Activated CD4-positive, alpha-beta memory T cell treated with anti-CD3 and anti-CD28 coated beads for 36 hours (primary cell): ENCODE measurements at regions not wholly inside any gene's neighbourhood (a gene's known extent, or its start where the extent isn't known, plus 50 kb on each side); places are given as distances from the start of the nearest gene placed in this dataset.

ENCODE experiments used
- CTCF ChIA-PET: fragments of 350-600 bp; sonication (Branson Sonifier 250); formaldehyde crosslinking; loops from one replicate; lab custom pipeline; 2021; ENCODE audit warnings: antibody characterized with exemption, inconsistent platforms; lab: Charles Lee
- POLR2A ChIA-PET: fragments of 350-600 bp; sonication (Branson Sonifier 250); formaldehyde crosslinking; loops from one replicate; lab custom pipeline; 2021; ENCODE audit warnings: antibody characterized with exemption; lab: Charles Lee
- DNase-seq: peaks from one replicate; pipeline ENCODE4 v3.0.0-alpha.2; 2020
- H3K27ac Mint-ChIP-seq: one replicate; pipeline ENCODE4 v1.8.0; 2021; ENCODE audit warnings: mixed read lengths
- H3K27me3 Mint-ChIP-seq: one replicate; pipeline ENCODE4 v1.8.0; 2021; ENCODE audit warnings: mixed read lengths
- H3K36me3 Mint-ChIP-seq: one replicate; pipeline ENCODE4 v1.8.0; 2021; ENCODE audit warnings: mixed read lengths
- H3K4me1 Mint-ChIP-seq: one replicate; pipeline ENCODE4 v1.8.0; 2021; ENCODE audit warnings: low read depth, mixed read lengths
- H3K4me3 Mint-ChIP-seq: one replicate; pipeline ENCODE4 v1.8.0; 2021; ENCODE audit warnings: mild to moderate bottlenecking, mixed read lengths
- H3K9me3 Mint-ChIP-seq: one replicate; pipeline ENCODE4 v1.8.0; 2021; ENCODE audit warnings: mixed read lengths
- intact Hi-C: fragments of 100-400 bp; cut with micrococcal nuclease; formaldehyde crosslinking; loops from one replicate; pipeline ENCODE4 v1.15.1; 2023

DNA sequence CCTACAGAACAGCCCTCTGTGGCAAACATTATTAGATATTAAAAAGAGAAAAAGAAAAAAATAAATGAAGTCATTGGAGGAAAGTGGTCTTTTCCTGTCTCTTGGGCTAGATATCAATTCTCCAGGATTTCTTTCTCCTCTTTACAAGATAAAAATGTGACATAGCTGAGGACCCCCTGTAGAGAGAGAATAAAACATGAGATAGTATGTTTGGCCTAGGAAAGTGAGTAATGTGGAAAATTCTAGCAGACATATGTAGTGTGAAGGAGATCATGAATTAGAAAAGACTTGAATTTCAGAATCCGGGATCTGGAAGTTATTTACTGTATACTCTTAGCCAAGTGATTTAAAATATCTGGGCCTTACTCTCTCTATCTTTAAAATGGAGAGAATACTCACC is 823.1 kb downstream of the TLR4 start:
- no peak for DNase-seq
- no peak overlapping the region for H3K27ac Mint-ChIP-seq
- no peaks in the 10 kb centered on the region for H3K4me1 Mint-ChIP-seq
- H3K4me3 Mint-ChIP-seq, result no peak overlapping the region
- H3K9me3 Mint-ChIP-seq, result peaks cover 4% of the 10 kb centered on the region
- H3K27me3 Mint-ChIP-seq, result no peaks in the 10 kb centered on the region
- CTCF ChIA-PET, result no interaction called here
- POLR2A ChIA-PET, result no interaction called here
- no peaks in the 10 kb centered on the region for H3K36me3 Mint-ChIP-seq
- intact Hi-C loops, result no loop called here

DNA sequence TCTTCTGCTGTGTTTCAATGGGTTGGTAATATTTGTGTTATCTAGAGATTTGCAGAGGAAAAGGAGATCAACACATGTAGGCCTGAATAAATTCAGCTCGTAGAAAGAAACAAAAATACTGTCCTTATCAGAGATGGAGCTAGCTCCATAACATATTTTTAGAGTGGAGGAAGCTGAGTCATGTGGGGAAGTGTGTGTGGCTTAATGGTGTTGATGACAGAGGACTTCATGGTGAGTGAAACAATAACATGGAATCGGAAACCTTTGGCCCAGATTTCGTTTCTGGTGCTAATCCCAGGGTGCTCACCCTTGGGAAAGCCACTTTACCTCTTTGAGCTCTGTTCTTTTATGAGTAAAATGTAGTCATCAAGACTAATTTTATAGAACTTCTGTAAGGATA is 825.0 kb downstream of the TLR4 start:
- ChIA-PET CTCF (no interaction called here), POLR2A (no interaction called here)
- H3K27ac Mint-ChIP-seq, result no peak overlapping the region

DNA sequence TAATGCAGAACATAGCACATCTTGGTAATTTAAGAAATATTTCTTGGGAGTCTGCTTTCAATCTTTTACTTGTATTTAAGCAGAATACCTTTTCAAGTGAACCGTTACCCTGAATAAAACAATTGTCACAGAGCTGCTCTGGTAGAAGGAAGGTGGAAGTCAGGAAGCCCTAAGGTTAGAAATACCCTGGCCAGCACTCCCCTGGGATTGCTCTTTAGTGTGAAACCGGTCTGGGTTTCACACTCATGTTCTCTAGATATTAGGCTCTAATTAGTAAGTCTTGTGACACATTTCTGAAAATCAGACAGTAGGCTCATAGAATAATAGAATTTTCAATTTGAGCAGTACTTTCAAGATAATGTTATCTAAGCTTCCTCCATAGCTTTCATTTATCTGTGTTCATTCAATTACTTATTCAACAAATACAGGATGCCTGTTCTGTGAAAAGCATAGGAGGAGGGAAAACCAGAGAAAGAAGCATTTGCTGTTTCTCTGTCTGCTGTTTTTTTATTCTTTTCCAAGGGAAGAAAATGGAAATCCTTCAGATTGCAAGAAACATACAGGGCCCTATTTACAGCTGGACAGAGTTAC is 825.5 kb downstream of the TLR4 start:
- no peak for DNase-seq
- ChIA-PET CTCF (no interaction called here), POLR2A (no interaction called here)
- Mint-ChIP-seq H3K27me3 (no peaks in the 10 kb centered on the region), H3K27ac (no peak overlapping the region), H3K9me3 (peaks cover 4% of the 10 kb centered on the region), H3K4me1 (no peaks in the 10 kb centered on the region), H3K36me3 (no peaks in the 10 kb centered on the region), H3K4me3 (no peak overlapping the region)
- intact Hi-C loops, result no loop called here

More for the DNA sequence above, 825.0 kb downstream of the TLR4 start:
- H3K36me3 Mint-ChIP-seq, result no peaks in the 10 kb centered on the region
- H3K4me1 Mint-ChIP-seq, result no peaks in the 10 kb centered on the region
- no peak overlapping the region for H3K4me3 Mint-ChIP-seq
- DNase-seq, result no peak
- intact Hi-C loops, result no loop called here
- H3K27me3 Mint-ChIP-seq, result no peaks in the 10 kb centered on the region
- peaks cover 4% of the 10 kb centered on the region for H3K9me3 Mint-ChIP-seq

DNA sequence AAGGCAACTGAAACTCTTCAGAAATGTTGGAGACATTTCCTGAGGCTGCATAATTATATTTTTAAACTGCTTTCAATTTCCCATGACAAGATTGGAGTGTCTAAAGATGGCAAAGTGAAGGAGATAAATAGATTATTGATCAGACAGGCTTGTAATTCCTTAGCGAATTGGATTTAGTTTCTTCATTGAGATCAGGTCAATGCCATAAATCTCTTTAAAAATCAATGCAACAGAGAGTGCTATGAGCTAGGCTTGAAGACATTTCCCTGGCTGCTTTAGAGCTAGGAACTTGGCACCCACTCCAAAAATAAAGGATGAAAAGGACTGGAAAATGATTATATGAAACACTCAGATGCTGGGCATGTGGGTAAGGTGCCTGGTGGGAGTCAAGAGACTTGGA is 828.4 kb downstream of the TLR4 start:
- ChIA-PET CTCF (no interaction called here), POLR2A (no interaction called here)
- Mint-ChIP-seq H3K4me1 (no peaks in the 10 kb centered on the region), H3K36me3 (no peaks in the 10 kb centered on the region), H3K4me3 (no peak overlapping the region), H3K27me3 (no peaks in the 10 kb centered on the region), H3K9me3 (peaks cover 4% of the 10 kb centered on the region), H3K27ac (no peak overlapping the region)
- DNase-seq, result no peak
- intact Hi-C loops, result no loop called here

DNA sequence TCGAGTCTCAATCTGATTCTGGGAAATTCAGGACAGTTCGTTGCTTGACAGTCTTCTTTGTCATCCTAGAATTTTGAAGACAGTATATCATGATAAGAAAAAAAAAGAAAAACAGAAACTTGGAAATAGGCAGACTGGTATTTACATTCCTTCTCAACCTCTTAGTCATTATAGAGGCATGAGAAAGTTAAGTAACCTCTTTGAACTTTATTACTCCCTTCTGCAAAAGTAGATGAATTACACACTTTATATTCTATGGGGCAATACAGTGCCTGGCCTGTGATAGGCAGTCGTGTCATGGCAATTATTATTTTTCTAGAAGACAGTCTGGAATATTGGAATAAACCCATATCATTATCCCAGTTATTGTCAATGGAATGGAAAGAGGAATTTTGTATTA is 828.9 kb downstream of the TLR4 start:
- intact Hi-C loops, result no loop called here
- Mint-ChIP-seq H3K27ac (no peak overlapping the region), H3K27me3 (no peaks in the 10 kb centered on the region), H3K9me3 (peaks cover 4% of the 10 kb centered on the region), H3K36me3 (no peaks in the 10 kb centered on the region), H3K4me1 (no peaks in the 10 kb centered on the region), H3K4me3 (no peak overlapping the region)
- ChIA-PET POLR2A (no interaction called here), CTCF (no interaction called here)
- no peak for DNase-seq

DNA sequence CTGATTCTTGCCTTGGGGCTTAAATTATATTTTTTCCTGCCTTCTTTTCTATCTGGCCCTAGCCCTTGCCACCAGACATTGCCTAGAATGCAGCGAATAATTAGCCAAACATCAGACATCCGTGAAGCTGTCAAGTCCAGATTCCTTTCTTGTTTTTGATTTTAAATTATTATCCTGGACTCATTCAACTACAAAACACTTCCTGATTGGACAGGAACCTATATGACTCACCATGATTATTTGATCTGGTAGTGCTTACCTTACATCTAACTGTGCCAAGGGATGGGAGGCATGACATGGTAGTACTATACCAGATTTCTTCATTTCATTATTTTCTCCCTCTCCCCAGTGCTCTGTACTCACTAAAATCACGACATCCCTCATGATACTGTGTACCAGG is 829.6 kb downstream of the TLR4 start:
- H3K4me3 Mint-ChIP-seq, result no peak overlapping the region
- intact Hi-C loops, result no loop called here
- H3K9me3 Mint-ChIP-seq, result peaks cover 4% of the 10 kb centered on the region
- DNase-seq, result no peak
- ChIA-PET POLR2A (no interaction called here), CTCF (no interaction called here)
- H3K36me3 Mint-ChIP-seq, result no peaks in the 10 kb centered on the region
- H3K27me3 Mint-ChIP-seq, result no peaks in the 10 kb centered on the region
- H3K27ac Mint-ChIP-seq, result no peak overlapping the region
- no peaks in the 10 kb centered on the region for H3K4me1 Mint-ChIP-seq

DNA sequence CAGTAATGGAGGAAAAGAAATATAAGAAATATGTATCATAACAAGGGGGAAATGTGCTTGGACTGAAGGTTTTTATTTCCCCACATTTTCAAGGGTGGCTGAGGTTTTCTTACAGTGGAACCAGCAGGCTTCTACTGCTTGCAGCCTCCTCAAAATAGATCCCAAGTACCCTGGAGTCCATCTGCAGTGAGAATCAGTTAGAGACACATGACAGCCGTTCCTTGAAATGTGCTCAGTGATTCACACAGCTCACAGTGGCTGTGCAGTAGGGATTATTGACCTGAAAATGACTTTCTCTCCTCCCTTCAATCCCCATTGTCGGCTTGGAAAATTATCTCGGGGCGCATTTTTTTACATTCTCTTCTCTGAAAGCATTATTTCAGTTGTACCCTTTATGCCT is 832.0 kb downstream of the TLR4 start:
- Mint-ChIP-seq H3K36me3 (no peaks in the 10 kb centered on the region), H3K4me3 (no peak overlapping the region), H3K4me1 (no peaks in the 10 kb centered on the region), H3K27me3 (no peaks in the 10 kb centered on the region), H3K27ac (no peak overlapping the region), H3K9me3 (no peaks in the 10 kb centered on the region)
- CTCF ChIA-PET, result no interaction called here
- POLR2A ChIA-PET, result no interaction called here
- intact Hi-C loops, result no loop called here
- DNase-seq, result no peak

DNA sequence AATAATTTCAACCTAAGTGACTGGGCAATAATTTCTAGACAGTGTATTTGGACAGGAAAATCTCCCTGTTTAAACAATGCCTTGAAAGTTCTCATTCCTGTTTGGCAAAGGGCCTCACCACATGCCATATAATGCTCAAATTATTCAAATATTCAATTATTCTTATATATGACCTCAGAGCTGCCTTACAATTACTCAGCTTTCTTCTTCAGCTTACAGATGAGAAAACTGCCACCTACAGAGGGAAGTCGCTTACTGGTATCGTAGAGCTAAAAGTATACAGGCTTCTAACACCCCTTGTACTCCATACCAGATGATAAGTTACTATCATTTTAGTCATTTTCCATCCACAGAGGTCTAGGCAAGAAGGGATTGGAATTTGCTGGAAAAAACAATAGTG is 830.3 kb downstream of the BRINP1 start:
- DNase-seq, result no peak
- intact Hi-C loops, result no loop called here
- no peaks in the 10 kb centered on the region for H3K4me1 Mint-ChIP-seq
- no peaks in the 10 kb centered on the region for H3K36me3 Mint-ChIP-seq
- H3K4me3 Mint-ChIP-seq, result no peak overlapping the region
- H3K27me3 Mint-ChIP-seq, result no peaks in the 10 kb centered on the region
- POLR2A ChIA-PET, result no interaction called here
- CTCF ChIA-PET, result no interaction called here
- no peaks in the 10 kb centered on the region for H3K9me3 Mint-ChIP-seq
- H3K27ac Mint-ChIP-seq, result no peak overlapping the region

DNA sequence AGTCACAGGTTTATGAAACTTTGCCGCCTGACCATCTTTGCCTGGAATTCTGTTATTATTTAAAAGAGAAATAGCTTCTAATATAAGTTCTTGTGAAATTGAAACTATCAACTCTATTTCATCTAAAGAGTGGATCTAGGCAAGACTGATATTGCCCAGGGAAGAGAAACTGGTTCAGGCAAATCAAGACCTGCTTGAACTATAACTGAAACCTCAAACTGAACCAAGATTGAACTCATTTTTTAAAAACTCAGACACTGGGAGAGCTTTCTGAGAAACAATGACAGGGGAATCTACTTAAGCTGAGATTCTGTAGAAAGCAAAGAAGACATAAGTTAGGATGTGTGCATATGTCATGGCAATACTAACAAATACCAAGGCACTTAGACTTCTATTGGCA is 815.8 kb downstream of the BRINP1 start:
- Mint-ChIP-seq H3K9me3 (peaks cover 9% of the 10 kb centered on the region), H3K4me1 (no peaks in the 10 kb centered on the region), H3K27ac (no peak overlapping the region), H3K4me3 (no peak overlapping the region), H3K27me3 (no peaks in the 10 kb centered on the region), H3K36me3 (no peaks in the 10 kb centered on the region)
- ChIA-PET POLR2A (no interaction called here), CTCF (no interaction called here)
- intact Hi-C loops, result no loop called here
- no peak for DNase-seq

DNA sequence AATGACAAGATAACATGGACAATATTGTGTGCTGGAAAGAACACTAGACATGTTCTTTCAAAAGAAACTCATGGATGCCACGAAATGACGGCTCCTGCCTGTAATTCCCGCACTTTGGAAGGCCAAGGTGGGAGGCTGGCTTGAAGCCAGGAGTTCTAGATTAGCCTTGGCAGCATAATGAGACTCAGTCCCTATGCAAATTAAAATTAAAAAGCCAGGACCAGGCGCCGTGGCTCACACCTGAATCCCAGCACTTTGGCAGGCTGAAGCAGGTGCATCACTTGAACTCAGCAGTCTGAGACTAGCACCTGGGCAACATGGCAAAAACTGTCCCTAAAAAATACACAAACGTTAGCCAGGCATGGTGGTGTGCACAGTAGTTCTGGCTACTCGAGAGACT is 814.2 kb downstream of the BRINP1 start:
- POLR2A ChIA-PET, result no interaction called here

DNA sequence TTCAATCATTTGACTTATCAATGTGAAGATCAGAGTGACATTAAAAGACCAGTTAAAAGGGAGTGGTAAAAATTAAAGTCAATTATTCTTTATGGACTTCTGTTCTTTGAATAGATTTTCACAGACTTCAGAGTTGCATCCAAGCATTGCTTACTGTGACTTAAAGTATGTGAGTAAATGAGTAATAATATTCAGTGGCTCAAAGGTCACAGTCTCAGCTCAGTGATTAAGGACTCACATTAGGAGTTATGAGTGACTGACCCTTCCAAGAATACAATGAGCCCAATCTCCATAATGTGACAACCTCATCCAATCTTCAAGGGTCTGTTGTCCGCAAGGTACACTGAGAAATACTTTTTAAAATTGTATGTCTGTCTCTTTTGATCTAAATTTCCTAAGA is 811.2 kb downstream of the BRINP1 start:
- Mint-ChIP-seq H3K36me3 (no peaks in the 10 kb centered on the region), H3K9me3 (peaks cover 12% of the 10 kb centered on the region), H3K4me3 (no peak overlapping the region), H3K4me1 (no peaks in the 10 kb centered on the region), H3K27me3 (no peaks in the 10 kb centered on the region), H3K27ac (no peak overlapping the region)
- POLR2A ChIA-PET, result no interaction called here
- CTCF ChIA-PET, result no interaction called here
- intact Hi-C loops, result no loop called here
- DNase-seq, result no peak

More for the DNA sequence above, 814.2 kb downstream of the BRINP1 start:
- Mint-ChIP-seq H3K27me3 (no peaks in the 10 kb centered on the region), H3K27ac (no peak overlapping the region), H3K4me1 (no peaks in the 10 kb centered on the region), H3K36me3 (no peaks in the 10 kb centered on the region), H3K4me3 (no peak overlapping the region), H3K9me3 (peaks cover 12% of the 10 kb centered on the region)
- no peak for DNase-seq
- intact Hi-C loops, result no loop called here
- CTCF ChIA-PET, result no interaction called here

DNA sequence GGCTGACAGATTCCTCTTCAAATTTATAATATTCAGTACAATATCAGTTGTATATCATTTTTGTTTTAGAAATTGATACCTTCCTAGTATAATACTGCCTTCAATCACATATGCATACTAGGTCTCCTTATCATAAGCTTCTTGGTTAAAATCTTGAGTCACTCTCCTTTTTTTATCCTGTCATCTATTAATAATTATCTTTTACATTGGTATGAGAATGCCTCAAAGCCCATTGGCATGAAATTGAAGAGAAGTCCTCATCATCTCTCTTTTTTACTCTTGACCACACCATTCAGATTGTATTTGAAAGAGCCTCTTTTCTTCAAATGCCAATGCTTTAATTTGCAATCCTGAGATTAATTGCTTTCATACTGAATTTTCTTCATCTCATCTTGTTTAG is 810.3 kb downstream of the BRINP1 start:
- no peak for DNase-seq
- H3K4me1 Mint-ChIP-seq, result no peaks in the 10 kb centered on the region
- no peaks in the 10 kb centered on the region for H3K27me3 Mint-ChIP-seq
- CTCF ChIA-PET, result no interaction called here
- peaks cover 12% of the 10 kb centered on the region for H3K9me3 Mint-ChIP-seq
- POLR2A ChIA-PET, result no interaction called here
- intact Hi-C loops, result no loop called here
- H3K4me3 Mint-ChIP-seq, result no peak overlapping the region
- no peaks in the 10 kb centered on the region for H3K36me3 Mint-ChIP-seq
- H3K27ac Mint-ChIP-seq, result no peak overlapping the region

DNA sequence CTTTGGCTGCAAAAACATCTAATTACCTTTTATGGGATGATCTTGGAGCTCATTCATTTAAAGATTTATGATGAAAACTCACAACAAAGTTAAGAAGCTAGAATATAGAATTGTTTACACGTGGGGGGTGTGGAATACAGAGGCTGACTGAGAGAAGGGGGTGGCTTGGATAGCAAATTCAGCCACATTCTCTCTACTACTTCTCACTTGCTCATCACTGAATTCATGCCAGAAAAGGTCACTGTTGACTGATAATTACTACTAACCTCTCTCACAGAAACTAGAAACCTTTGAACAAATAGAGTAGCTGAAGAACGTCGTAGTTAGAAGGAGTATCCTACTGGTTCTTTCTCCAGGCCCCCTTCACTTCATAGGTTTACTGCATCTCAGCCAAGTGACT is 808.2 kb downstream of the BRINP1 start:
- DNase-seq, result no peak
- Mint-ChIP-seq H3K27ac (no peak overlapping the region), H3K4me1 (no peaks in the 10 kb centered on the region), H3K4me3 (no peak overlapping the region), H3K36me3 (no peaks in the 10 kb centered on the region), H3K27me3 (no peaks in the 10 kb centered on the region), H3K9me3 (peaks cover 10% of the 10 kb centered on the region)
- ChIA-PET POLR2A (no interaction called here), CTCF (no interaction called here)
- intact Hi-C loops, result no loop called here
